PC-3 (cell line): ENCODE measurements at regions not wholly inside any gene's neighbourhood (a gene's known extent, or its start where the extent isn't known, plus 50 kb on each side); places are given as distances from the start of the nearest gene placed in this dataset.

Experiments used
- ATAC-seq: fragments of 200-7000 bp; cut with Tn5 transposase; 2 replicates; pipeline ENCODE4 v1.9.1; 2020; ENCODE audit warnings: mild to moderate bottlenecking, moderate library complexity
- BruUV-seq: library from RNA; stranded (reverse); fragments of 400-500 nt; replicated peaks from 2 replicates; lab custom pipeline; 2021; lab: Mats Ljungman, UMichigan
- CTCF ChIA-PET: fragments of 300-600 bp; sonication (Branson Sonifier 250); formaldehyde crosslinking; loops from one replicate; lab custom pipeline; 2022; ENCODE audit warnings: antibody characterized with exemption; lab: Charles Lee
- POLR2A ChIA-PET: fragments of 300-600 bp; sonication (Branson Sonifier 250); formaldehyde crosslinking; loops from one replicate; lab custom pipeline; 2022; ENCODE audit warnings: antibody characterized with exemption; ENCODE audit not compliant: unreplicated experiment; lab: Charles Lee
- DNase-seq: peaks from one replicate; pipeline ENCODE4 v3.0.0-alpha.2; 2015
- H2AFZ ChIP-seq: fragments of 300-600 bp; sonication (generic); 2 replicates; pipeline ENCODE4 v1.6.0; 2016; ENCODE audit warnings: antibody characterized with exemption, low read length
- H3F3A ChIP-seq: fragments of 300-600 bp; sonication (generic); one replicate; pipeline ENCODE4 v1.6.0; 2017; ENCODE audit warnings: antibody characterized with exemption, low read length, control low read depth, mild to moderate bottlenecking; ENCODE audit not compliant: unreplicated experiment
- H3K27ac ChIP-seq: fragments of 300-600 bp; sonication (generic); 2 replicates; pipeline ENCODE4 v1.5.1; 2016; ENCODE audit warnings: mild to moderate bottlenecking, low read length
- H3K27me3 ChIP-seq: fragments of 300-600 bp; sonication (generic); 2 replicates; pipeline ENCODE4 v1.6.1; 2016; ENCODE audit warnings: low read length, mixed read lengths
- H3K36me3 ChIP-seq: fragments of 300-600 bp; sonication (generic); 2 replicates; pipeline ENCODE4 v1.6.1; 2016; ENCODE audit warnings: low read depth, mixed run types, low read length, mixed read lengths
- H3K4me1 ChIP-seq: fragments of 300-600 bp; sonication (generic); 2 replicates; pipeline ENCODE4 v1.5.1; 2016; ENCODE audit warnings: low read length; ENCODE audit not compliant: insufficient read depth
- H3K4me2 ChIP-seq: fragments of 300-600 bp; sonication (generic); 2 replicates; pipeline ENCODE4 v1.6.0; 2016; ENCODE audit warnings: low read length
- H3K4me3 ChIP-seq: fragments of 300-600 bp; sonication (generic); 2 replicates; pipeline ENCODE4 v1.5.1; 2016; ENCODE audit warnings: mild to moderate bottlenecking, low read length, mixed read lengths
- H3K79me2 ChIP-seq: fragments of 300-600 bp; sonication (generic); 2 replicates; pipeline ENCODE4 v1.6.1; 2017; ENCODE audit warnings: low read length, mixed read lengths
- H3K9ac ChIP-seq: fragments of 300-600 bp; sonication (generic); 2 replicates; pipeline ENCODE4 v1.6.0; 2016; ENCODE audit warnings: mild to moderate bottlenecking, low read length
- H3K9me2 ChIP-seq: fragments of 300-600 bp; sonication (generic); replicated peaks from 2 replicates; pipeline ENCODE4 v1.6.1; 2016; ENCODE audit warnings: mixed run types, low read length, mixed read lengths
- H3K9me3 ChIP-seq: fragments of 300-600 bp; sonication (generic); 2 replicates; pipeline ENCODE4 v1.6.1; 2016; ENCODE audit warnings: low read length, mixed read lengths
- H4K20me1 ChIP-seq: fragments of 300-600 bp; sonication (generic); 2 replicates; pipeline ENCODE4 v1.6.1; 2016; ENCODE audit warnings: low read length, mixed read lengths
- CTCF ChIP-seq: fragments of 300-600 bp; sonication (generic); conservative IDR thresholded peaks from 2 replicates; pipeline ENCODE4 v1.5.1; 2017; ENCODE audit warnings: antibody characterized with exemption, low read depth, mild to moderate bottlenecking, low read length
- EZH2 ChIP-seq: fragments of 300-600 bp; sonication (generic); IDR thresholded peaks from one replicate; pipeline ENCODE4 v1.6.1; 2017; ENCODE audit warnings: antibody characterized with exemption, mild to moderate bottlenecking, low read length; ENCODE audit not compliant: unreplicated experiment
- EZH2phosphoT487 ChIP-seq: fragments of 300-600 bp; sonication (generic); IDR thresholded peaks from 2 replicates; pipeline ENCODE4 v1.6.1; 2018; ENCODE audit warnings: mild to moderate bottlenecking, antibody characterized with exemption, low read length, borderline replicate concordance
- intact Hi-C: fragments of 100-400 bp; cut with micrococcal nuclease; formaldehyde crosslinking; loops from 2 replicates; pipeline ENCODE4 v1.9.0; 2023

DNA sequence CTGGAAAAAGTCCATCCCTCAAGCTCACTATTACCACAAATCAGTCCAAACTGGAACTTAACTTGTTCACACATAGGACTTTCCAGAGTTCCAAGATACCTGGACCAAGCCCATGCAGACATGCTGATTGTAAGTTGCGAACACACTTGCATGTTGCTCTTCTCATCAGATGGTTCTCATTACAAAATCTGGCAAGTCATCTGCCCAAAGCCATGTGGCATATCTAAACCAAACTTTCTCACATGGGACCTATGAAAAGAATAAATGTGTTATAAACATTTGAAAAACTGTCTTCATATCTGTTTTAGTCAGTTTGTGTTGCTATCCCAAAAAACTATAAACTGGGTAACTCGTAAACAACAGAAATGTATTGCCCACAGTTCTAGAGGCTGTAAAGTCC is 58.8 kb upstream of the MKLN1 start:
- intact Hi-C loops: no loop called here
- Histone ChIP-seq H3F3A (no peaks in the 10 kb centered on the region), H3K9me3 (no peaks in the 10 kb centered on the region), H3K4me2 (no peak overlapping the region), H3K27ac (no peak overlapping the region), H3K4me3 (no peak overlapping the region), H3K4me1 (no peaks in the 10 kb centered on the region), H2AFZ (no peak overlapping the region), H3K79me2 (no peaks in the 10 kb centered on the region), H3K36me3 (no peaks in the 10 kb centered on the region), H3K9ac (no peak overlapping the region), H3K9me2 (no peaks in the 10 kb centered on the region), H4K20me1 (no peaks in the 10 kb centered on the region), H3K27me3 (no peaks in the 10 kb centered on the region)
- ChIA-PET POLR2A (no interaction called here), CTCF (no interaction called here)
- ATAC-seq (no peak), DNase-seq (no peak)
- TF ChIP-seq EZH2 (no peak), EZH2phosphoT487 (no peak), CTCF (no peak)
- no TSS peak for BruUV-seq

DNA sequence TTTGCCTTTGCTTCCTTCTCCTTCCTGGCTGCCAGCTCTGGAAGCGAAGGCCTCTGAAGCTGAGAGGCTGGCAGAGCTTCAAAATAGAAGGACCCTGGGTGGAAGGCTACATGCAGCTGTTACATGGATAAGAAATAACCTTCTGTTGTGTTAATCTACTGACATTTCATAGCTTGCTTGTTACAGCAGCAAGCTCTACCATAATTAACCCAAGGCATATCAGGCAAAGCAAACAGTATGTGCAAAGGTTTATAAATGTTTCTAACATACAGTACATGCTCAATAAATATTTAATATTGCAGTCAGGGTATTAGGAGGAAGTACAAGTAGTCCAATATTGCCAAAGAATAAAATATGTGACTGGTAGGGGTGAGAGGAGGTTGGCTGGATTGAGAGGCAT is 55.6 kb upstream of the MKLN1 start:
- H3K36me3 ChIP-seq: no peaks in the 10 kb centered on the region
- H3K27me3 ChIP-seq: no peaks in the 10 kb centered on the region
- no peak for TF ChIP-seq EZH2phosphoT487
- TF ChIP-seq EZH2: no peak
- no peak for TF ChIP-seq CTCF
- H3K4me2 ChIP-seq: no peak overlapping the region
- POLR2A ChIA-PET: no interaction called here
- no peaks in the 10 kb centered on the region for H3K79me2 ChIP-seq
- no peak for ATAC-seq
- no peak for DNase-seq
- H3K9me2 ChIP-seq: no peaks in the 10 kb centered on the region
- H3K4me3 ChIP-seq: no peak overlapping the region
- H3K4me1 ChIP-seq: no peaks in the 10 kb centered on the region
- no peaks in the 10 kb centered on the region for H3F3A ChIP-seq
- no peaks in the 10 kb centered on the region for H3K9me3 ChIP-seq
- H3K27ac ChIP-seq: no peak overlapping the region
- H2AFZ ChIP-seq: no peak overlapping the region
- no peaks in the 10 kb centered on the region for H4K20me1 ChIP-seq
- intact Hi-C loops: no loop called here
- BruUV-seq: no TSS peak
- CTCF ChIA-PET: no interaction called here
- H3K9ac ChIP-seq: no peak overlapping the region

- no TSS peak for BruUV-seq
- no peaks in the 10 kb centered on the region for H3K4me1 ChIP-seq
- intact Hi-C loops: no loop called here
- H3K27me3 ChIP-seq: no peaks in the 10 kb centered on the region
- no peak for ATAC-seq
- H3K9ac ChIP-seq: no peak overlapping the region
- H3K9me2 ChIP-seq: no peaks in the 10 kb centered on the region
- H3K4me3 ChIP-seq: no peak overlapping the region
- TF ChIP-seq CTCF (no peak), EZH2 (no peak)
- H2AFZ ChIP-seq: no peak overlapping the region
- H4K20me1 ChIP-seq: no peaks in the 10 kb centered on the region
- H3K36me3 ChIP-seq: no peaks in the 10 kb centered on the region
- no peak for DNase-seq
- CTCF ChIA-PET: no interaction called here
- no peak overlapping the region for H3K4me2 ChIP-seq
- no peak overlapping the region for H3K27ac ChIP-seq
- H3F3A ChIP-seq: no peaks in the 10 kb centered on the region
- H3K9me3 ChIP-seq: no peaks in the 10 kb centered on the region
- POLR2A ChIA-PET: no interaction called here
- no peaks in the 10 kb centered on the region for H3K79me2 ChIP-seq
These were observed 52.7 kb upstream of the MKLN1 start for GRCh38 chr7:131274986-131275385.
